Kidney capillary endothelial cell (primary cell): ENCODE measurements at regions not wholly inside any gene's neighbourhood (a gene's known extent, or its start where the extent isn't known, plus 50 kb on each side); places are given as distances from the start of the nearest gene placed in this dataset.

Source experiments
- DNase-seq: peaks from one replicate; pipeline ENCODE4 v3.0.0-alpha.2; 2018; ENCODE audit warnings: low spot score

GRCh38 chr2:221166292-221166691 is 405.8 kb downstream of the EPHA4 start:
- DNase-seq, result no peak

GRCh38 chr2:221167561-221167960 is 404.5 kb downstream of the EPHA4 start:
- DNase-seq, result no peak

GRCh38 chr2:221169724-221170123 is 402.4 kb downstream of the EPHA4 start:
- DNase-seq, result no peak

DNA sequence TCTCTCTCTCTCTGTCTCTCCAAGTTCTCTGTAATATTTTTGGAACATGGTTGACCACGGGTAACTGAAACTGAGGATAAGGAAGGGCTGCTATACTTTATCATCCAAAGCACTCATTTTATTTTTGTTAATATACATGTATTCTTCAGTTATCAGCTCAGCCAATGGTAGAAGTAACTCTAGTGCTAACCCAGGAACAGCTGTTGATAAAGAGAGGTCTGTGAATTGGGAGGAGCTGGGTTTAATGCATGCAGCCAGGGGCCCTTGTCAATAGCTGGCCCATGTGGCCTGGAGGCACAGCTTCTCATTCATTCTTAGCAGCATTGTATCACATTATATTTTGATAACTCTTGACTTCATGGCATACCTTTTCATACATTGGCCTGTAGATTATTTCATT is 401.6 kb downstream of the EPHA4 start:
- no peak for DNase-seq

DNA sequence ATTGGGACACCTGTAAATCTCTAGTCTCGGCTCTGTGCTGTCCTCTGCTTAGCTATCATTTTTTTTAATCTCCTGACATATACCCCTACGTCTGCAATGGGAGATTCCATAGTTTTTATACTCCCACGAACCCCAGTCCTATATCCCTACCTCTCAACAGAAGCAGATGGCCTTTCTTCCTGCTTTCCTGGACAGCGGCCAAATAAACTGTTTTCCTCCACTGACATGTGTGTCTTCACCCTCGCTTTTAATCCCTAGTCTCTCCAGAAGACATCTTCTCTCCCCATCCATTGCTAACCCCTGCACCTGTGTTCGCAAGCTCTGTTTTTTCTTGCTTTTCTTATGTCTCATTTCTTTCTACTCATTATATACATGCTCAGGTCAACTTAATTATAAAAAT is 395.4 kb downstream of the EPHA4 start:
- no peak for DNase-seq

DNA sequence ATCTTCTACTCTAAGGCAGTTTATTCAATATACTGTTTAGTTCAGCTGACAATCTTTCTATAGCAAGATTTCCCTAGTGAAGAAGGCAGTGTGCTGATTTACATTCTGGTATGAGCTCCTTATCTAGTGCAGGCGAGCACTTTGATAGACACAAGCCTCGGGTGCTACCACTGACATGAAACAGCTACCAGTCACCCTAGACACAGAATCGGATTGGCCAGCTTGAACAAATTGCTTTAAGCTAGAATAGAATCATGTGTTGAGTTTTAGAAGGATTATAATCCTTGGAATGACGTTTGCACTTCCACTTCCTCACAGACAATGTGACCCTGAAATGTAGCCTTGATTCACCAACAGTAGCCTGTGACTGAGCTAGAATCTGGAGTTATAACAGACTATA is 394.0 kb downstream of the EPHA4 start:
- DNase-seq, result no peak

- no peak for DNase-seq
These were observed 385.2 kb downstream of the EPHA4 start for GRCh38 chr2:221186873-221187272.

DNA sequence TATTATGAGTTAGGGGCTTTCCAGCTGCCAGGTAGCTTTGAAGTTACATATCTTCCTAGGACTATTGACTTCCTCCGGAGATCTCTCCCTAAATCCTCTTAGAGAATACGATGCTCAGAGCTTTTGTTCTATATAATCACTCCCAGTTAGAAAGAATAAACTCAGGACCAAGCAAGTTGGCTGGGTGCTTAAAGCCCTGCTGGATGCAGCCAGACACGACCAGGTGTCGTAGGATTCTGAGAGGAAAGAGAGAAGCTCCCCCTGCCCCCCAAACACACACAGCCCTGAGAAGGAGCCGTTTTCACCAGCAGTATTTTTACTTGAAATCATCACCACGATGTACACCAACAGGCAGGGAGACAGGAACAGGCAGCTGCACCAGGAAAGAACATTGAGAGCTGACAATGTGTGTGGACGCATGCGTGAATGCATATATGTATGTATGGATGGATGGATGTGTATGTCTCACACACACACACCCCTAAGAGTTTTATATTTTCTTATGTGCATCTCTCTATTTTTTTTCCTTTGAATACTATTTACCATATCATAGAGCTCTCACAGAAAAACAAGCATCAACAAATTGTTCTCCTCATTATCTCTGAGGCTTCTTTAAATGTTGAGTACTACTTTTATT is 382.6 kb downstream of the EPHA4 start:
- DNase-seq, result no peak

DNA sequence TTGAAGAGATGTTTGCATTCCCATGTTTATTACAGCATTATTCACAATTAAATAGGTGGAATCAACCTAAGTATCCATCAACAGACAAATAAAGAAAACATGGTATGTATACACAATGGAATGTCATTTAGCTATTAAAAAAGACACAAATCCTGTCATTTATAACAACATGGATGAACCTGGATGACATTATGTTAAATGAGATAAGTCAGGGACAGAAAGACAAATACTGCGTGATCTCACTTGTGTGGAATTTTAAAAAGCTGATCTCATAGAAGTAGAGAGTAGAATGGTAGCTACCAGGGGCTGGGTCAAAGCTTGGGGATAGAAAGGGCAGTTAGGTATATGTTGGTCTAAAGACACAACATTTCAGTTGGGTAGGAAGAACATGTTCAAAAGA is 376.3 kb downstream of the EPHA4 start:
- DNase-seq, result no peak

GRCh38 chr2:221197225-221197856 is 374.8 kb downstream of the EPHA4 start:
- no peak for DNase-seq

DNA sequence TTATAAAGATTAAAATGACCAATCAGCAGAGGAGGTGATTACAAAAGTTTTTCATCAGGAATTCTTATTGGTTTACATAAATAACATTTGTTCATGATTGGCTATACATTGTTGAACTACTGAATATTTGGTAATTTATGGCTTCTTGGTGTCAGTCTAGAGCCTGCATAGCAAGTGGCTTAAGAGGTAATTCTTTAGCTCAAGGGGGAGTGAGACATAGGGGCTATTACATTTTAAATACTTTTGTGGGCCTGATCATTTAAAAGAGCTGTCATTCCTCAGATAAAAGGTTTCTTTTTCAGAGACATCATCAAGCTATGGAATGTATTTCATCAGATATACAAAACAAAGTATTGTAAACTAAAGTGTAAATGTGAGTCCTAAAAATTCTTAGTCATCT is 373.8 kb downstream of the EPHA4 start:
- no peak for DNase-seq

DNA sequence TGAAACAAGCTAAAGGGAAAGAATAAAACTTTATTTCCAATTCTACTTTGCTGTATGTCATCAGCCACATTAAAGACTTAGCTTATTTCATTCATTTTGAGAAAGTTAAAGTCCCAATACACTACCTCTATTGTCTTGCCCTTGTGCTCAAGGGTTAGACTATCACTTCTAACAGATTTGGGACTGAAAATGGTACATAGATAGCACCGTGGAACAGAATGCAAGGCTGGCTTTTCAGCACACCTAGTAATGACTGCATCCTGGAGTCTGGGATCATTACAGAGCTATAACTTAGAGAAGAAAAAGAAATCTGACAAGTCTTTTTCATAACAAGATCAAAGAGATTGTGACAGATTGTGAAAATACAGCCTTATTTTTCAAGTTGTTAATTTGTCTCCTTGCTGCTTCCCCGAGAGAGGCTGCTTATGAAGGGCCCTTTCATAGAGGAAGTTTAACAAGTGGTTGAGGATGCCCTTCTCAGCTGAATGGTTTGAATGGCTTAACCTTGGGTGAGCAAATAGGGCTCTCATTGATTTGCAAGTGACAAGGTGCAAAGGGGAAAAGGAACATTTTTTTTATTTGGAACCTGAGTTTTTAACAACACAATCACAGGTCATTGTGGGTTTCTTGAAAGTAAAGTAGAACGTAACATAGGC is 371.8 kb downstream of the EPHA4 start:
- DNase-seq, result no peak

DNA sequence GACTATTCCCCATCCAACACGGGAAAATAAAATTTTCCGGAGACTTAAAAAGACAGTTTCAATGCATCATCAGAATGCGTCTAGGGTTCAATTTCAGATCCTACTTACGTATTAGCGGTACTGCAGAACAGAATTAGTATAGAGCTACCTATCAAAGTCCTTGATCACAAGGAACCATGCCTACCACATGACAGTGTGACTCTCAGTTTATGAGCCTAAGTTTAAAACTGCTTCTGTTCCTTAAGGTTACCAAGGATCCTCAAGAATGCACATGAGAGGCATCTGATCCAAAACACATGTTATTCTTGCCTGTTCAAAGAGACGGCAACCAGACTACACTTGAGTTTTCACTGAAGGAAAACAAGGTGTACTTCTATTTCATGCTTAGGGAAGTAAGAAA is 369.7 kb downstream of the EPHA4 start:
- no peak for DNase-seq

DNA sequence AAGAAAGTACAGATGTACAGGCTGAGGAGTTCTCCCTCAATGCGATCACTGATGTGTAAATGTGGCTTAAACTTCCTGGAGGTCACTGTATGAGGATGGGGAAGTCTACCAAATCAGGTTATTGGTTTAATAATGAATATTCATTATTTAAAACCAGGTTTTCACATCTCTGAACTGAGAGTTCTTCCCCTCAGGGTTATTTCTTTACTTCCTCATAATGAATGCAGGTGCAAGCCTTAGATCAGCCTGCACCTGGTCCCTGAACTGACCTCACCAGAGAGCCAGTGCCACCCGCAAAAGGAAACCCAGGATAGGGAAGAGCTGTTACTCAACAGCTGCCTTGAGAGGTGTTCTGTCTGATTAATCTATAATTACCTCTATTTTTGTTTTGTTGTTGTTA is 369.0 kb downstream of the EPHA4 start:
- DNase-seq, result no peak

- DNase-seq, result no peak
These were observed 368.2 kb downstream of the EPHA4 start for GRCh38 chr2:221203856-221204255.

DNA sequence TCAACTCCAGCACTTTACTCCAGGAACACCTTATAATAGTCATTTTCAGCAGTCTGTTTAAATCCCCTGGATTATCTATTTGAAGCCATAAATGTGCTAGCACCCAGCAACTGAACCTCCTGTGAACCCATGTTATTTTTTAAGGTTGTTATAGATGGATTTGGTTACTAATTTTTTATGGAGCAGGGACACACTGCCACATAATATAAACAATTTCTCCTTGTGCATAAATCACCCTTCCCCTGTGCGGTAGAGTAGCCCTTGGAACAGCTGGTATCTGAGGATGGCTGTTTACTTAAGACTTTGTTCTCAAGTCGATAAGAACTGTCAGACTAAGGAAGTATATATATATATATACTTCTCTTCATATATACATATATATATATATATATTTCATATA is 367.4 kb downstream of the EPHA4 start:
- no peak for DNase-seq

- no peak for DNase-seq
These were observed 366.9 kb downstream of the EPHA4 start for GRCh38 chr2:221205103-221205673.

GRCh38 chr2:221210686-221211085 is 361.4 kb downstream of the EPHA4 start:
- no peak for DNase-seq

DNA sequence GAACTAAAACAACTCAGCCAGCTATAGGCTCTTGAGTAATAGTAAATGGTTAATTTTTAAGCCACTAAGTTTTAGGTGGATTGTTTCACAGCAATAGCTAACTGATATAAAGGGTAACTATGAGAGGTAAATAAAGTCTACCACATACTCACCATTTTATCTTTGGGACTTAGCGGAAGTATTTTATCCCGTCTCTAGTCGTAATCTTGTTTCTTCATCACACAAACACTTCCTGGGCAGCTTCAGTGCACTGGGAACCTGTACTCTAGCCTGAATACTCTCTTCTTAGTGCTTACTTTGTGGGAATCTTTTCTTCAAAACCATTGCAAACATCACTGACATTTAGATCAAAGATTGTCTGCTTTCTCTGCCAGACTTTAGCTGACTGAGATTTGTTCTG is 360.5 kb downstream of the EPHA4 start:
- DNase-seq, result no peak

DNA sequence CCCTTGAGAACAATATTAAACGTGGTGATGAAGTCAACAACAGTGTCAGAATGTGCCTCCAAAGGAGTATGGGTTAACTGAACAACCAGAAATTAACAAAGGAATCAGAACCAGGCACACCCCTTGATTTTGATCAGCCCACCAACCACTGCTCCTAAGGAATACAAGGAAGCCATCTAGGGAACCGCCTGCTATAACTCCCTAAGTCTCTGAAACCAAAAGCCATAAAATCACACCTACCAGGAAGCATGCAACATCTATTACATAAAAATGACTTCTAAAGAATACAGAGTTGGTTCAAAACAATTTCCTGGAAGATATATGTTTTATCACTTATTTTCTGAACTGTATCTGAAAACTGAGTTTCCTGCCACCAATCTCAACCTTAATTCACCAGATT is 360.0 kb downstream of the EPHA4 start:
- no peak for DNase-seq

- no peak for DNase-seq
These were observed 356.6 kb downstream of the EPHA4 start for GRCh38 chr2:221215487-221215886.

DNA sequence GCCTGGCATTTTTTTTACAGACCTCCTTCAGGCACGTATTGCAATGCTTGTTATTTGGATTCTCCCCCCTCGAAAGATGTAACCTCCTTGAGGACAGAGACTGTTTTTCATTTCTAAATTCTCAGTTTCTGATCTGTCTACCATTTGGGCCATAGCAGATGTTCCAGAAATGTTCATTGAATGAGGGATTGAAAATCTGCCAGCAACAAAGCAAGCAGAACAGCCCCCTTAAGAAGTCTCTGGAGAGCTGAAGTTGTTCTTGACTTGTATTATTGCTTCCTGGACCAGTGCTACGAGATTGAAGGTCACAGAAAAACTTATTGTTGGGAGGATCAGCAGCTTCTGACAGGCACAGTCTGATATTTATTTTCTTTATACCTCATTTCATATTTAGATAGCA is 355.5 kb downstream of the EPHA4 start:
- DNase-seq, result no peak

GRCh38 chr2:221225752-221226151 is 346.4 kb downstream of the EPHA4 start:
- DNase-seq, result no peak
